OCI-M2 (cell line): ENCODE measurements at regions not wholly inside any gene's neighbourhood (a gene's known extent, or its start where the extent isn't known, plus 50 kb on each side); places are given as distances from the start of the nearest gene placed in this dataset.

Source experiments
- DNase-seq: peaks from one replicate; lab custom pipeline; 2025; ENCODE audit not compliant: unreplicated experiment; lab: John Stamatoyannopoulos, UW

DNA sequence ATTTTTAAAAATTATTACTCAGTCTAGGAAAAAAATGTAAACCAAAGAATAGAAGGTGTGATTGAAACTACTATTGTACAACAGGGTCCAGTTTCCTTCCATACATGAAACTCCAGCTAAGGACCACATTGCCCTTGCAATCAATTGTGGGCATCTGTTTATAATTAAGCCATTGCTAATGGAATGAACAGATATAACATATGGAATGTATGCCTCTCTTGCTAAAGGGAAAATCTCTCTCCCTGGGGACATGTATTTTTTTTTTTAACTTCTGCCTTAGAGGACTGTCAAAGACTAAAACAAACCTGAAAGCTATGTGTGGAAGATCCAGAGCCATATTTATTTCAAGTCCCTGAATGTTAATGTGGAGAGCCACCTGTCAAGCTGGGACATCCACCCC is 336.8 kb upstream of the MANEA start:
- no peak for DNase-seq

DNA sequence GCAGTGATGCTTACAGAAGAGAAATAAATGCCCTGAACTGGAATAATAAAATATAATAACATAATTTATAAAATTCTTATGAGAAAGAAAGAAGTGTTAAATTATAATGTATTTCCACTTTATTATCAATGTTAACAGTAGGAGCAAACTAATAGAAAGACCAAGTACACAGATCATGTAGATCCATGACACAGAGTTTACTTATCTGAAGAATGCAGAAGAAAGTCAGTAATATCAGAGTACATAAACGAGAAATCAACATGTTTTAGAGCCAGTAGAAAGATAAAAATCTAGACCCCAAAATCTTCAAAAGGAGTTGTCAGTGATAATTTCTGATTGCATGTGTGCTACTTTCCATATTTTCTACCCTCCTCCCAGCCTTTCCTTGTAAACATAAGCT is 334.8 kb upstream of the MANEA start:
- no peak for DNase-seq

- DNase-seq, result no peak
These were observed 334.3 kb upstream of the MANEA start for GRCh38 chr6:95243053-95243452.

GRCh38 chr6:95244751-95245150 is 332.6 kb upstream of the MANEA start:
- no peak for DNase-seq

- no peak for DNase-seq
These were observed 328.8 kb upstream of the MANEA start for GRCh38 chr6:95248499-95248898.

DNA sequence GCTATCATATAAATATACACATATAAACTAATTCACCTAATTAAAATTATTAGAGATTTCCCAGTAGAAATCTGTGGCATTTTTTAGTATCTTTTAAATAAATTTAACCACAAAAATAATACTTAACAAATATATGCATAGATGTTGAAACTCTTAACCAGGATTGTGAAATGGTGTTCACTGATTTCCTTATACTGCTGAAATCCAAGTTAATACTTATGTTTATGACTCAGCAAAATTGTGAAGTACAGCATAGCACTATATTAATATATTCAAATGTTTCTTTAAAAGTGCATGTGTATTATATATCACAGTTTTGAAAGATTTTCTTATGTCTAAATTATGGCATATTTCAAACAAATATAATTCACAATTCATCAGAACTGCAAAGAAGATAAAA is 328.2 kb upstream of the MANEA start:
- DNase-seq, result no peak

DNA sequence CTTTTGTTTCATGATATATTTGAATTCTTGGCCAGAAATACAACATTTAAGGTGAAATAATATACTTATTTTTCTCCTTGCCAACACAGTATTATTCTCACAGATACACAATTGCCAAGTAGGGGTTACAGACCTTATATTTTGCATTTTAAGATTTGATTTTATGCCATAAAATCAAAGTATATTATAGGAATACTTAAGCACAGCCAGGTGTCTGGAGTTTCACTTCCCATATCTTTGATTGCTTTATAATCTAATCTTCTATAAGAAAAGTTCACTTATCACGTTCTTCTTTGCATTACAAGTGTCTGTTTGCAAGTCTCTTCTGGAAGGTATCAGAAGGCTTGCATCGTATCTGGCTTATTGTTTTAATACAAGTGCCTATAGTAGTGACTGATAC is 327.7 kb upstream of the MANEA start:
- DNase-seq, result no peak

DNA sequence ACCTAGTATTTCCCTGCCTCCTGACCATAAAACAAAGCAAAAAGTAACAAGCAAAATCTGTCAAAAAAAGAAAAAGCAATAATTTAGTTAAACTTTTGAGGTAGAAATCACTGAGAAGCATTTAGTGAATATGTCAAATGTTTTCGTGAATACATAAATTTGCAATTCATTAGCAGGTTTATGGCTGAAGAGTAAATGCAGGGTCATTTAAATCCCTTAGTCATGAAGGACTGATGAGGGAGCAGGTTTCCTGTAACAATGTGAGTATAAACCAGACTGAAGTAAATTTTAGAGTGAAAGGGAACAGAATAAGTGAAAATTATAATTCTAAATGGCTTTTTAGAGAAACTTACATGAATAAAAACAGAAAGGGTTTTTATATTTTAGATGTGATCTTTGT is 313.5 kb upstream of the MANEA start:
- DNase-seq, result no peak

GRCh38 chr6:95266537-95267258 is 310.6 kb upstream of the MANEA start:
- no peak for DNase-seq

GRCh38 chr6:95274686-95275235 is 302.6 kb upstream of the MANEA start:
- no peak for DNase-seq

DNA sequence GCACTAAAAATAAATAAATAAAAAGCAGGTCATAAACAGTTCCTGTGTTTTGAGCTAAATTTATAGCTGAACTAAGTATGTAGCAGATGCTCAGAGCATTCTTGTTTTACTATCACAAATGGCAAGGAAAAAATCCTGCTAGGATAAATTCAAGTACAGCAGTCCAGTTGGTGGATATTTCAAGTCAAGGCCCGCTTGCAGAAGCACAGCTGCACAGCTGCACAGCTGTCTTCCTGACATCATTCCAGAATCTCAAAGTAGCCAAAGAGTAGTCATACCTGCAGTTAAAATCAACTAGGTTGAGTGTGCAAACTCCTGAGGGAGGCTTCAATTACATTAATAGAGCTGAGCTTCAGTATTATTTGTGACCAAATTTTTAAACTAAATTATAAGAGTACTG is 297.7 kb upstream of the MANEA start:
- no peak for DNase-seq

- DNase-seq, result no peak
These were observed 296.6 kb upstream of the MANEA start for GRCh38 chr6:95280686-95281273.

- DNase-seq, result no peak
These were observed 291.5 kb upstream of the MANEA start for GRCh38 chr6:95285881-95286280.

GRCh38 chr6:95286874-95287273 is 290.5 kb upstream of the MANEA start:
- no peak for DNase-seq

GRCh38 chr6:95288251-95288650 is 289.1 kb upstream of the MANEA start:
- no peak for DNase-seq

DNA sequence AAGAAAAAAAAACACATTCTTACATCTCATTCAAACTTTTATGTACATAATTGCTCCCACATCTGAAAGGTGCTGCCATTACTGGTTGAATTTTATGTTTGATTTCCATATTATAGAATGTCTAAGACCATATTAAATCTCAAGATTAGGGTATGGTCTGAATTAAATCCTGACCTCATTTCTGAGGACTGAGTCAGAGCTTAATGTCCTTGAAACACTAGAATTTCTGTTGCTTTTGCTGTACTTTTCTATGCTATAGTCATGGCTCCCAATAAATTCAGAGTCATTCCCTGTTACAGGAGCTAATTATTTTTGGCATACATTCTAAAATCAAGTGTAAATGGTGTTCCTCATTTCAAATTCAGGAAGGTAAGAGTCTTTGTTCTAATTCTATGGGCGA is 285.3 kb upstream of the MANEA start:
- DNase-seq, result no peak

- DNase-seq, result no peak
These were observed 284.1 kb upstream of the MANEA start for GRCh38 chr6:95293257-95293656.

DNA sequence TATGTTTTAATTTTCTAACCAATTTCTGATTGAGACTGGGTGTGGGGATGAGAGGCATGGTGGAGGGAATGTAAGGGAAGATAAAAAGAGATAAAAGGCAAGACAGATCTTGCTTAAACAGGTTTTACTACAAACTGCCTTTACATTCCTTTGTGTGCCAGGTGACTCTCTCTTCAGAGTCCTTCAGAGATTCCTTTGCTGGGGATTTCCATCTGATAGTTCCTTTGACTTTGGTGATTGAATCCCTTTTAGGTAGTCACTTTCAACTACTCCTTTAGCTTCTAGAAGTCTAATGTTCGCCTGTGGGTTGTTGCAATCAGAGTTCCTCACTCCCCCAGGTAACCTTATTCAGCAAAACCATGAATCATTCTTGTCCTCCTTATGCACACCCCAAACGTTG is 283.3 kb upstream of the MANEA start:
- DNase-seq, result no peak

- no peak for DNase-seq
These were observed 267.8 kb upstream of the MANEA start for GRCh38 chr6:95309545-95309944.

DNA sequence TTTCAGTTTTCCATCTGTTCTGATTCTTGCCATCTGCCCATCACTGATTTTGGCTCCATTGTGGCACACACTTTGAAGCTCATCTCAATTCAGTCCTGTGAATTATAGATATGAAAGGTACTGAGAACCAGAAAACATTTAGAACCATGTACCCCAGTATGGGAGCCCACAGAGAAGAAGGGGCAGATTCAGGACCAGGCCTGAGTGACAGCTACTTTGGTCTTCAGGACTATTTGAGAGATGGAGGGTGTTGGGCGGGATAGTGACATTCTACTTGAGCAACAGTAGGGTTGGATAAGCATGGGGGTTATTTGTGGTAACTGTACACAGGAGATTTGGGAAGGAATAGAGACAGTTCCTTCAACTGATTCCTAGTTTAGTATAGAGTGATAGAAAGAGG is 259.2 kb upstream of the MANEA start:
- no peak for DNase-seq

DNA sequence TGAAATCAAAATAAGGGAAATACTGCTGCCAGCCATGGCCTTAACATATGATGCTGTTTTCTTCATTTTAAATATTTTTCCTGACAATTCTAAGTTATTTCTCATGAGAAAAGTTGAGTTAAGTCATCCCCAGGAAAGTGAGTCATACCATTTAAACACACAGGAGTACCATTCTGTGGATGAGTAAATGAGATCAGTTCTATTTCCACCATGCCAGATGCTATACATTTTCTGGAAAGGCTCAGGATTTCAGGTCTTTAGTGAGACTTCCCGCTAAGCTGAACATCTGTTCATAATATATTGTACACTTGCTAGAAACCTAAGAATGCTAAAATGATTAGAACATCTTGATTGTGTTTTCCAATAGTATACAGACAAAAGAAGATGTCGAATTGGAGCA is 256.2 kb upstream of the MANEA start:
- DNase-seq, result no peak

GRCh38 chr6:95325916-95326315 is 251.4 kb upstream of the MANEA start:
- no peak for DNase-seq

GRCh38 chr6:95328231-95328630 is 249.1 kb upstream of the MANEA start:
- no peak for DNase-seq
